Suprapubic skin (tissue), 4 donors: ENCODE measurements at regions not wholly inside any gene's neighbourhood (a gene's known extent, or its start where the extent isn't known, plus 50 kb on each side); places are given as distances from the start of the nearest gene placed in this dataset.

Source experiments
- CTCF ChIP-seq, 2 donors: fragments of 200-600 bp in 1 of 2; fragments of 450-650 bp in 1 of 2; sonication (generic) in 1 of 2; IDR thresholded peaks; one replicate each; pipeline ENCODE4 v1.5.1; 2016 to 2019; ENCODE audit warnings: antibody characterized with exemption in 2 of 2, mild to moderate bottlenecking in 1 of 2, moderate library complexity in 1 of 2
- POLR2A ChIP-seq, 2 donors: fragments of 450-650 bp; IDR thresholded peaks; one replicate each; pipeline ENCODE4 v1.6.1; 2017; ENCODE audit warnings: antibody characterized with exemption in 2 of 2, mild to moderate bottlenecking in 2 of 2, moderate library complexity in 2 of 2
- POLR2AphosphoS5 ChIP-seq, 3 donors: sonication (generic); formaldehyde crosslinking; IDR thresholded peaks; one replicate each; pipeline ENCODE4 v1.6.1; 2017; ENCODE audit warnings: antibody characterized with exemption in 3 of 3

DNA sequence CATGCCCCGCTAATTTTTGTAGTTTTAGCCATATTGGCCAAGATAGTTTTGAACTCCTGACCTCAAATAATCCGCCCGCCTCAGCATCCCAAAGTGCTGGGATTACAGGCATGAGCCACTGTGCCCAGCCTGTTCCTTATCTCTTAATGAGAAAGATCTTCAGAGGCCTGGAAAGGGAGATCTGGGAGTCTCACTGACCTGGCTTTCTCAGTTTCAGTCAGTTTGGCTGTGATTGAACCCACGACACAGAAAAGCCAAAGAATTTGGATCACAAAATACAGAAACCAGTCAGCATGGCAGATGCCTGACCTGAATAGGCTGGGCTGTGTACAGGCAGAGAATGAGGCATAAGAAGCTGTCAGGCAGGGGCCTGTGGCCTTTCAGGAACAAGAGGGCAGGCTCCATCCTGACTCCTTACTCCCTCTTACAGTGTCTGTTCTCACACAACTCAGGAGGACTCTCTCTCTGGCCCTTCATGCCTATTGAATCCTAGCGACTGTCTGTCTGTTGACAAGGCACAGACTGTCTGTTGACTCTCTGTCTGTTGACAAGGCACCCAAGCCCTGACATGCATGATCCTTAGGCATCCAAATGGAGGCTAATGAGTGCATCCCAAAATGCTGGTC, 366.5 kb upstream of the CCDC196 start:
- TF ChIP-seq POLR2AphosphoS5 (IDR thresholded peaks at IDR 0.05) (no peak), POLR2A (IDR thresholded peaks at IDR 0.05) (no peak), CTCF (IDR thresholded peaks at IDR 0.05) (no peak)
